ENCODE measurements at regions not wholly inside any gene's neighbourhood (a gene's known extent, or its start where the extent isn't known, plus 50 kb on each side); places are given as distances from the start of the nearest gene placed in this dataset.

DNA sequence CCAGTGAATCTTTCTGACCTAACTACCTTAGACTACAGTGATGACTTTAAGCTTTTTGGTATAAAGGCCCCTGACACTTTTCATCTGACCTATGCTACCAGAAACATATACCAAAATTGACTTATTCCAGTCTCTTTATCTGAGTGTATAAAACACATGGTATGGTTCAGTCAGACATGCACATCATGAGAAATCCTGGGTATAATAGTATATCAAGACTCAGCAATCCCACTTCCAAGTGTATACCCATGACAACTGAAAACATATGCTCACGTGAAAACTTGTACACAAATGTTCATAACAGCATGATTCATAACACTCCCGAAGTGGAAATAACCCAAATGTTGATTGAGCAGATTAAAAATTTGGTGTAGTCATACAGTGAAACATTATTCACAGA is 70.0 kb upstream of the RPRM start:
- no peaks in the 10 kb centered on the region for H3K36me3 Mint-ChIP-seq (ENCODE audit: low read depth)
- H3K4me3 Mint-ChIP-seq: no peak overlapping the region
- H3K9me3 Mint-ChIP-seq: peaks cover 4% of the 10 kb centered on the region
- H3K4me1 Mint-ChIP-seq: no peaks in the 10 kb centered on the region
- TF ChIP-seq, protein P1, sequence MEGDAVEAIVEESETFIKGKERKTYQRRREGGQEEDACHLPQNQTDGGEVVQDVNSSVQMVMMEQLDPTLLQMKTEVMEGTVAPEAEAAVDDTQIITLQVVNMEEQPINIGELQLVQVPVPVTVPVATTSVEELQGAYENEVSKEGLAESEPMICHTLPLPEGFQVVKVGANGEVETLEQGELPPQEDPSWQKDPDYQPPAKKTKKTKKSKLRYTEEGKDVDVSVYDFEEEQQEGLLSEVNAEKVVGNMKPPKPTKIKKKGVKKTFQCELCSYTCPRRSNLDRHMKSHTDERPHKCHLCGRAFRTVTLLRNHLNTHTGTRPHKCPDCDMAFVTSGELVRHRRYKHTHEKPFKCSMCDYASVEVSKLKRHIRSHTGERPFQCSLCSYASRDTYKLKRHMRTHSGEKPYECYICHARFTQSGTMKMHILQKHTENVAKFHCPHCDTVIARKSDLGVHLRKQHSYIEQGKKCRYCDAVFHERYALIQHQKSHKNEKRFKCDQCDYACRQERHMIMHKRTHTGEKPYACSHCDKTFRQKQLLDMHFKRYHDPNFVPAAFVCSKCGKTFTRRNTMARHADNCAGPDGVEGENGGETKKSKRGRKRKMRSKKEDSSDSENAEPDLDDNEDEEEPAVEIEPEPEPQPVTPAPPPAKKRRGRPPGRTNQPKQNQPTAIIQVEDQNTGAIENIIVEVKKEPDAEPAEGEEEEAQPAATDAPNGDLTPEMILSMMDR (IDR thresholded peaks at IDR 0.05): no peak
- H3K27ac Mint-ChIP-seq: no peak overlapping the region
- H3K27me3 Mint-ChIP-seq (ENCODE audit: low read depth, poor library complexity): no peaks in the 10 kb centered on the region
- no peak for DNase-seq

- Mint-ChIP-seq H3K9me3 (peaks cover 4% of the 10 kb centered on the region), H3K27ac (no peak overlapping the region), H3K36me3 (ENCODE audit: low read depth) (no peaks in the 10 kb centered on the region), H3K4me1 (no peaks in the 10 kb centered on the region), H3K27me3 (ENCODE audit: low read depth, poor library complexity) (peaks cover 3% of the 10 kb centered on the region), H3K4me3 (no peak overlapping the region)
- TF ChIP-seq, protein P1 (IDR thresholded peaks at IDR 0.05): no peak
- no peak for DNase-seq
These were observed 73.1 kb upstream of the RPRM start for GRCh38 chr2:153551698-153552097.

- no peak overlapping the region for H3K4me3 Mint-ChIP-seq
- no peaks in the 10 kb centered on the region for H3K4me1 Mint-ChIP-seq
- H3K27ac Mint-ChIP-seq: peak overlapping the region; percentile 3
- peaks cover 4% of the 10 kb centered on the region for H3K9me3 Mint-ChIP-seq
- TF ChIP-seq, protein P1 (IDR thresholded peaks at IDR 0.05): no peak
- no peaks in the 10 kb centered on the region for H3K36me3 Mint-ChIP-seq (ENCODE audit: low read depth)
- peaks cover 7% of the 10 kb centered on the region for H3K27me3 Mint-ChIP-seq (ENCODE audit: low read depth, poor library complexity)
- no peak for DNase-seq
These were observed 78.6 kb upstream of the RPRM start for GRCh38 chr2:153557211-153557610.

DNA sequence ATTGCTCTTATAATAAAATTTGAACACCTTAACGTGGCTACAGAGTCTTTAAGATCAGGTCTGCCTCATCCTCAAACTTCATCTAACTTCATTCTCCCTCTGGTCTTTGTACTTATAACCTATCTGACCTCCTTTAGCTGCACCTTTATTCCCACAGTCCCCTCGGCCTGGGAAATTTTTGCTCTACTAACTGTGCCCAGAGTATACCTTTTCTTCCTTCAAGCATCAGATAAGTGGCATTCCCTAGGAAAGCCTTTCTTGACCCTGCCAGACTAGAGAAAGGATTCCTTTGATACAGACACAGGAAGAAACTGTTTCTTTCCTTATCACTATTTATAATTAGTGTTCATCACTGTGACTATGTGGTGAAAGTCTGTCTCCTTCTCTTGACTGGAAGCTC is 79.2 kb upstream of the RPRM start:
- Mint-ChIP-seq H3K27ac (peak overlapping the region; percentile 13), H3K27me3 (ENCODE audit: low read depth, poor library complexity) (peaks cover 7% of the 10 kb centered on the region), H3K36me3 (ENCODE audit: low read depth) (no peaks in the 10 kb centered on the region), H3K9me3 (peaks cover 4% of the 10 kb centered on the region), H3K4me1 (no peaks in the 10 kb centered on the region), H3K4me3 (no peak overlapping the region)
- no peak for DNase-seq
- TF ChIP-seq, protein P1 (IDR thresholded peaks at IDR 0.05): no peak

GRCh38 chr2:153558247-153558646 is 79.7 kb upstream of the RPRM start:
- DNase-seq: no peak
- TF ChIP-seq, protein P1 (IDR thresholded peaks at IDR 0.05): no peak

GRCh38 chr2:153567367-153567766 is 88.8 kb upstream of the RPRM start:
- Mint-ChIP-seq H3K4me3 (no peak overlapping the region), H3K27me3 (ENCODE audit: low read depth, poor library complexity) (no peaks in the 10 kb centered on the region), H3K36me3 (ENCODE audit: low read depth) (no peaks in the 10 kb centered on the region), H3K4me1 (no peaks in the 10 kb centered on the region), H3K27ac (no peak overlapping the region), H3K9me3 (no peaks in the 10 kb centered on the region)
- no peak for DNase-seq
- TF ChIP-seq, protein P1 (IDR thresholded peaks at IDR 0.05): no peak

More at GRCh38 chr2:153558247-153558646, 79.7 kb upstream of the RPRM start:
- H3K4me3 Mint-ChIP-seq: no peak overlapping the region
- no peak overlapping the region for H3K27ac Mint-ChIP-seq
- peaks cover 7% of the 10 kb centered on the region for H3K27me3 Mint-ChIP-seq (ENCODE audit: low read depth, poor library complexity)
- no peaks in the 10 kb centered on the region for H3K9me3 Mint-ChIP-seq
- H3K36me3 Mint-ChIP-seq (ENCODE audit: low read depth): no peaks in the 10 kb centered on the region
- no peaks in the 10 kb centered on the region for H3K4me1 Mint-ChIP-seq

All from nephron progenitor cell (in vitro differentiated cells).